Heart left ventricle (tissue), 16 donors: ENCODE measurements at regions not wholly inside any gene's neighbourhood (a gene's known extent, or its start where the extent isn't known, plus 50 kb on each side); places are given as distances from the start of the nearest gene placed in this dataset.

Experiments
- ATAC-seq, 4 donors: fragments of 200-7000 bp; cut with Tn5 transposase; one replicate each; pipeline ENCODE4 v1.9.1; 2020 to 2022; ENCODE audit warnings: moderate library complexity in 4 of 4, mild to moderate bottlenecking in 3 of 4, moderate number of reproducible peaks in 1 of 4
- DNase-seq, 5 donors: peaks; one replicate each; pipeline ENCODE4 v3.0.0-alpha.2; 2020
- H3K27ac ChIP-seq, 12 donors: fragments of 200-600 bp; sonication (generic) in 4 of 12; one replicate each; pipeline versions ENCODE4 v1.5.0 to v1.8.0; 2016 to 2022; ENCODE audit warnings: mild to moderate bottlenecking in 2 of 12
- H3K27me3 ChIP-seq, 9 donors: fragments of 200-600 bp; sonication (generic) in 2 of 9; one replicate each; pipeline versions ENCODE4 v1.5.1 to v1.8.0; 2016 to 2022; ENCODE audit warnings: mild to moderate bottlenecking in 3 of 9
- H3K36me3 ChIP-seq, 9 donors: fragments of 200-600 bp; sonication (generic) in 2 of 9; one replicate each; pipeline versions ENCODE4 v1.5.0 to v1.8.0; 2018 to 2022; ENCODE audit warnings: mild to moderate bottlenecking in 2 of 9
- H3K4me1 ChIP-seq, 12 donors: fragments of 200-600 bp; sonication (generic) in 4 of 12; one replicate each; pipeline versions ENCODE4 v1.5.0 to v1.8.0; 2016 to 2022; ENCODE audit warnings: mild to moderate bottlenecking in 3 of 12
- H3K4me3 ChIP-seq, 12 donors: fragments of 200-600 bp; sonication (generic) in 4 of 12; one replicate each; pipeline versions ENCODE4 v1.5.0 to v1.8.0; 2017 to 2022; ENCODE audit warnings: mild to moderate bottlenecking in 9 of 12, moderate library complexity in 4 of 12
- H3K9me3 ChIP-seq, 12 donors: fragments of 200-600 bp; sonication (generic) in 4 of 12; one replicate each; pipeline versions ENCODE4 v1.5.0 to v1.8.0; 2016 to 2022; ENCODE audit warnings: mild to moderate bottlenecking in 1 of 12
- CTCF ChIP-seq, 12 donors: fragments of 200-600 bp; sonication (generic) in 4 of 12; IDR thresholded peaks; one replicate each; pipeline versions ENCODE4 v1.5.0 to v1.8.0; 2018 to 2022; ENCODE audit warnings: antibody characterized with exemption in 12 of 12, mild to moderate bottlenecking in 5 of 12
- POLR2A ChIP-seq, 2 donors: fragments of 450-650 bp; IDR thresholded peaks; one replicate each; pipeline ENCODE4 v1.6.1; 2017; ENCODE audit warnings: antibody characterized with exemption in 2 of 2, mild to moderate bottlenecking in 2 of 2, moderate library complexity in 2 of 2
- WGBS, 4 donors: extraction: QIAGEN DNeasy Blood & Tissue Kit in 2 of 4; methylation state at CpG; one replicate each; pipeline versions ENCODE4 v1.1.5 to v1.1.7; 2013 to 2018; 5-methylcytosine and 5-hydroxymethylcytosine counted together
- intact Hi-C, 10 donors: fragments of 100-400 bp; cut with DNase I; formaldehyde crosslinking; loops; one replicate each; pipeline versions ENCODE4 v1.11.1 to v1.14.2; 2022
- donor health status: ischemic (EF 13 %, LVEDD 7.1; RV severe dilation, severe dysfunction).
- donor health status: healthy with polysubstance abuse.
- donor health status: DM: no; HTN: yes; CAD: no.
- donor health status: DM: no; HTN: no; CAD: no.
- donor health status: ischemic (EF 25% LVEDD 6.9; RV normal size, moderate dysfunction).
- donor health status: ischemic (EF 25% LVEDD 5.7; RV mildly dilated, moderate dysfunction).
- donor health status: healthy.
- donor health status: DM: yes; HTN: yes; CAD: no.
- donor health status: ischemic (EF 35%, LVEDD 5.7; RV mildly dilated, moderate dysfunction).
- donor health status: nonischemic (EF 11% LVEDD 7.7; RV severe dilation, severe dysfunction).
- donor health status: DM: yes; HTN: yes; CAD: no.
- donor health status: PGD.
- donor health status: ischemic (EF 29% LVEDD 5.4; RV normal size, mild dysfunction).
- donor health status: nonischemic (EF 23%, LVEDD 6.1; RV moderate dilation, normal function).

- 48 to 62% (median 53%) methylated on average over 2 of the region's 2 CpGs for WGBS, 4 donors
These were observed 93.6 kb downstream of the TUSC1 start for GRCh38 chr9:25584611-25585010.

GRCh38 chr9:25573281-25573680, 105.0 kb downstream of the TUSC1 start:
- WGBS, 4 donors = 86 to 90% (median 88%) methylated on average over 5 of the region's 5 CpGs
- ATAC-seq = no peak
- H3K4me1 ChIP-seq = no peaks in the 10 kb centered on the region
- no peak overlapping the region for H3K27ac ChIP-seq
- no peaks in the 10 kb centered on the region for H3K36me3 ChIP-seq
- intact Hi-C loops = no loop called here
- H3K9me3 ChIP-seq = no peaks in the 10 kb centered on the region
- DNase-seq = no peak
- TF ChIP-seq CTCF (IDR thresholded peaks at IDR 0.05) (no peak), POLR2A (IDR thresholded peaks at IDR 0.05) (no peak)
- H3K27me3 ChIP-seq = no peaks in the 10 kb centered on the region
- H3K4me3 ChIP-seq = no peak overlapping the region

More at GRCh38 chr9:25584611-25585010, 93.6 kb downstream of the TUSC1 start:
- TF ChIP-seq CTCF (IDR thresholded peaks at IDR 0.05) (no peak), POLR2A (IDR thresholded peaks at IDR 0.05) (no peak)
- Histone ChIP-seq H3K27me3 (no peaks in the 10 kb centered on the region), H3K9me3 (peaks cover 0 to 14% (median 0%) of the 10 kb centered on the region in 12 donors), H3K4me3 (no peak overlapping the region), H3K36me3 (no peaks in the 10 kb centered on the region), H3K27ac (no peak overlapping the region), H3K4me1 (no peaks in the 10 kb centered on the region)
- ATAC-seq = no peak
- intact Hi-C loops = no loop called here
- DNase-seq = no peak

GRCh38 chr9:25571491-25571890, 106.8 kb downstream of the TUSC1 start:
- intact Hi-C loops = no loop called here
- no peaks in the 10 kb centered on the region for H3K4me1 ChIP-seq
- no peak overlapping the region for H3K27ac ChIP-seq
- no peaks in the 10 kb centered on the region for H3K9me3 ChIP-seq
- TF ChIP-seq POLR2A (IDR thresholded peaks at IDR 0.05) = no peak
- no peak for TF ChIP-seq CTCF (IDR thresholded peaks at IDR 0.05)
- no peak overlapping the region for H3K4me3 ChIP-seq
- ATAC-seq (no peak), DNase-seq (no peak)
- 47 to 60% (median 52%) methylated on average over 2 of the region's 2 CpGs for WGBS, 4 donors
- no peaks in the 10 kb centered on the region for H3K36me3 ChIP-seq
- no peaks in the 10 kb centered on the region for H3K27me3 ChIP-seq

GRCh38 chr9:25570802-25571201, 107.4 kb downstream of the TUSC1 start:
- no peak for TF ChIP-seq CTCF (IDR thresholded peaks at IDR 0.05)
- no peak for TF ChIP-seq POLR2A (IDR thresholded peaks at IDR 0.05)
- intact Hi-C loops = no loop called here
- WGBS, 4 donors = 63 to 82% (median 72%) methylated on average over 6 of the region's 6 CpGs
- H3K36me3 ChIP-seq = no peaks in the 10 kb centered on the region
- H3K27me3 ChIP-seq = no peaks in the 10 kb centered on the region
- no peak overlapping the region for H3K27ac ChIP-seq
- no peaks in the 10 kb centered on the region for H3K4me1 ChIP-seq
- no peak overlapping the region for H3K4me3 ChIP-seq
- H3K9me3 ChIP-seq = no peaks in the 10 kb centered on the region
- no peak for DNase-seq
- ATAC-seq = no peak
